Activated CD4-positive, alpha-beta T cell treated with anti-CD3 and anti-CD28 coated beads, Interleukin-2, amount 50 U/mL, for 4 hours (primary cell): ENCODE measurements at regions not wholly inside any gene's neighbourhood (a gene's known extent, or its start where the extent isn't known, plus 50 kb on each side); places are given as distances from the start of the nearest gene placed in this dataset.
"Not testable (repeated sequence)": the region's sequence is repeated elsewhere in the genome, so short reads cannot be mapped to it uniquely, and the experiment has no call there.

ENCODE experiments used
- DNase-seq, 2 experiments: peaks; one replicate each; pipeline ENCODE4 v3.0.0-alpha.2; 2020

GRCh38 chr15:45812200-45812599 is 177.4 kb downstream of the SQOR start:
- DNase-seq = no peak

DNA sequence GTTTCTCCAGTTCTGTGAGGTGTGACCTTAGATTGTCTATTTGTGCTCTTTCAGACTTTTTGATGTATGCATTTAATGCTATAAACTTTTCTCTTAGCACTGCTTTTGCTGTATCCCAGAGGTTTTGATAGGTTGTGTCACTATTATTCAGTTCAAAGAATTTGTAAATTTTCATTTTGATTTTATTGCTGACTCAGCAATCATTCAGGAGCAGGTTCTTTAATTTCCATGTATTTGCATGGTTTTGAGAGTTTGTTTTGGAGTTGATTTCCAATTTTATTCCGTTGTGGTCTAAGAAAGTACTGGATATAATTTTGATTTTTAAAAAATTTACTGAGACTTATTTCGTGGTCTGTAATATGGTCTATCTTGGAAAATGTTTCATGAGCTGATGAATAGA is 182.7 kb downstream of the SQOR start:
- not testable (repeated sequence) for DNase-seq

DNA sequence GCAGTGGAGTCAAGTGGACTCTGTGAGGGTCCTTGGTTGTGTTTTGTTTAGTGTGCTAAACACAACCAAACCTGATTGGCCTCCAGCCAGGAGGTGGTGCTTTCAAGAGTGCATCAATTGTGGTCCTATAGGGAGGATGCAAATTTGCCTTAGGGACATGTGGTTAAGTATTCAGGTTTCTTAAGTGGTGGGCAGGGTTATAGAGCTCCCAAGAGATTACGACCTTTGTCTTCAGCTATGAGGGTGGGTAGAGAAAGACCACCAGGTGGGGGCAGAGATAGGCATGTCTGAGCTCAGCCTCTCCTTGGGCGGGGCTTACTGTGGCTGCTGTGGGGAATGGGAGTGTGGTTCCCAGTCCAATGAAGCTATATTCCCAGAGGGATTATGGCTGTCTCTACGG is 186.6 kb downstream of the SQOR start:
- no peak for DNase-seq

GRCh38 chr15:45822968-45823367 is 188.1 kb downstream of the SQOR start:
- not testable (repeated sequence) for DNase-seq

DNA sequence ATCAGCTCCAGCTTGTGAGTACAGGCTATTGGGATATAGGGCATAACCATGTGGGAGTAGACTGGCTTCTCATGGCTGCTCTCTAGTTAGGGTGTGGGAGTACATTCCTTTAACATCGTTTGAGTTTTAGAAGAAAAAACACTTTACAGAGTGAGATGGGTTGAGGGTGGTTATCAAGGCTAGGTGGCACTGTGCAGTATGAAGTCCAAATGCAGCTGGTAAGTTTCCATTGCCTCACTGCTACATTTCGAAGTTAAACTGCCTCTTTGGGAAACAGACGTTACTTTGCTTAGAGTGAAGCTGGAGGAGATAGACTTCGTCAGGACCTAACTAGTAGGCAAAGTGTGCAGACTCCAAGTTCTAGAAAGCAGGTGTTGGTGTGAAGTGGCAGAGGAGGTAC is 192.4 kb downstream of the SQOR start:
- no peak for DNase-seq

- DNase-seq = no peak
Measured at GRCh38 chr15:45827766-45828165, 192.9 kb downstream of the SQOR start.

DNA sequence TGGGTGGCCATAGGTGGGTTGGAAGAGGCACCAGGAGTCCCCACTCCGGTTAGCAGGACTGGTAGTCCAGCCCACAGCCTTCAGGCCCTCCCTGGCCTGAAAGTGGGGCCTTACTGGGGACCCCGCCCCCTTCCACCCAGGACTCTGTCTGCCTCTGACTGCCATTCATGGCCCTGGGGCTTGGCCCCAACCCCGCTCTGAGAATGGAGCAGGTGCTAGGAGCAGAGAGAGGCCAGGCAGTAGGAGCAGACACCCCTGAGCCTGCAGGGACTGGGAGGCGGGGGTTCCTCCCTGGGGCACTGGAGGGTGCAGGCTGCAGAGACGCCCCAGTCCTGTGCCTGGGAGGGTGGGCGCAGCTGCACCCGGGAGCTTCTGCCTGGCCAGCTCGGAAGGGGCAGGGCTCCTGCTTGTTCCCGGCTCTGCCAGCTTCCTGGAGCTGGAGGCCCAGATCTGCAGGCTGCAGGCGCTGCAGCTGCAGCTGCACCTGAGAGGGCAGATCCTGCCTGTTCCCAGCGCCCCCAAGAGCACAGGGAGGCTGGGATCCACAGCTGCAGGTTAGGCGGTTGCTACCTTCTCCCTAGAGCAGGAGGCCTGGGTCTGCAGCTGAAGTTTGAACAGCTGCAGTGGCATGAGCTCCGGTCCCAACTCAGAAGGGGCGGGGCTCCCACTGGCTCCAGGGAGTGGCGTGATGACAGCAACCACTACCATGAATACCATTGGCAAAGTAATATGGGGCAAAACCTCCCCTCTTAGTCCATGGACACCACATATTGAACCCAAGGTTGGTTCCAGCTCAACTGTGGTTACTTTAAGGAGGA is 194.7 kb downstream of the SQOR start:
- DNase-seq = no peak

GRCh38 chr15:45831787-45832186 is 197.0 kb downstream of the SQOR start:
- DNase-seq = no peak

- no peak for DNase-seq
Measured at GRCh38 chr15:45834622-45835021, 199.8 kb downstream of the SQOR start.

- DNase-seq = no peak
Measured at GRCh38 chr15:45842151-45842550, 207.3 kb downstream of the SQOR start.

DNA sequence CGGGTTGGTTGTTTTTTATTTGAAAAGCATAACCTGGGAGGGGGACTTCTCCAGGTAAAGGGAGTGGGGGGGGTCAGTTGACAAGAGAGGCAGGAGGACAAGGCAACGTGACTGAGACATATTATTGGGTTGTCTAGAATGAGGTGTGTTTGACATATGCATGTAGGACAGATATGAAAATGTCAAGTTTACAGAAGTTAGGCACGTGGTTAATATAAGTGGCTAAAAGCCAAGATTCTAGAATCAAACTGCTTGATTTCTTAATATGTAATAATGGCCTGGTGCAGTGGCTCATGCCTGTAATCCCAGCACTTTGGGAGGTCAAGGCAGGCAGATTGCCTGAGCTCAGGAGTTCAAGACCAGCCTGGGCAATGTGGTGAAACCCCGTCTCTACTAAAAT is 212.8 kb downstream of the SQOR start:
- no peak for DNase-seq

DNA sequence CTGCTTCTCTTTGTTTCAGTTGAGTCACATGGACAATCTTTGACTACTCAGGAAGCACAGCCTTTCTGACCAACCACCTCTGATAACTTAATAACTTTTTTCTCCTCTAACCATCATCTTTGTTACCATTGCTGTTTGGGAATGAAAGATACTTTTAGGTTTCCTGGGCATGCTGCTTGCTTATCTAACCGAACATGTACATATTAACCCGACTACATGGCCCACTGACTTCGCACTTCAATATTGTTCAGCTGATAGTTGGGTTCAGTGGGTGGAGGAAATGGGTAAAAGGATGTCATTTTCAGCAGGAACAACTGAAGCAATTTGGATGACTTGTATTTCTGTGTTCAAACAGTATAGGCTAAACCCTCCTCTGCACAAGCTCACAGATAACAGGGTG is 214.3 kb downstream of the SQOR start:
- DNase-seq = no peak

DNA sequence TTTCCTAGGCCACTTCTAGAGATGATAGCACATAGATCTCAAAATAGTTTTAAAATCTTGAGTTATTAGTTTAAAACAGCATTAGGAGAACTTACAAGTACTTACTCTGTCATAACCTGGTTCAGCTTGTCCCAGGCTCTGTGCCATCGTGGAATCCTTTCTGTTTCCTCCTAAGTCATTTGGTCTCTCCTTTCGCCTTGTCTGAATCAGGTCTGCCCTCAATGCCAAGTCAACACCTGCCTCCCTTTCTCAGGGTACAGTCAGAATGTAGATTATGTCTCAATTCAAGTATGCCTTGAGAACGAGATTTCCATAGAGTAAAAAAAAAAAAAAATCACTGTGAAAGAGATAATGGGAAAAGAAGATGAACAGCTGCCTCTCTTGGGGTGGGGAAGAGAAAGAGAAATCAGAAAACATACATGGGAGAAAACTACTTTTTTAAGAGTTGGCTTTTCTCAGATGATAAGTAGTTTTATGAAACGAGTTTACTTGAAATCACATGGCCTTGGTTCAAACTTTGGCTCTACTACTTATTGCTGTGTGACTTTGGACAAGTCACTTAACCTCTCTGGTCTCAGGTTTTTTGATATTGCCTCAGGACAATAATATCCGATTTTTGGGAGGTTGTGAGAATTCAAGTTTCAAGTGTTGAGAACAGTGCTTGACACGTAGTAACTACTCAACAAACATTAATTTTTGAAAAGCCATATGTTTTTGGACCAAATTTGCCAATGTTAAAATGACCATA is 219.8 kb downstream of the SQOR start:
- no peak for DNase-seq

- DNase-seq = no peak
Measured at GRCh38 chr15:45855210-45855906, 220.5 kb downstream of the SQOR start.

DNA sequence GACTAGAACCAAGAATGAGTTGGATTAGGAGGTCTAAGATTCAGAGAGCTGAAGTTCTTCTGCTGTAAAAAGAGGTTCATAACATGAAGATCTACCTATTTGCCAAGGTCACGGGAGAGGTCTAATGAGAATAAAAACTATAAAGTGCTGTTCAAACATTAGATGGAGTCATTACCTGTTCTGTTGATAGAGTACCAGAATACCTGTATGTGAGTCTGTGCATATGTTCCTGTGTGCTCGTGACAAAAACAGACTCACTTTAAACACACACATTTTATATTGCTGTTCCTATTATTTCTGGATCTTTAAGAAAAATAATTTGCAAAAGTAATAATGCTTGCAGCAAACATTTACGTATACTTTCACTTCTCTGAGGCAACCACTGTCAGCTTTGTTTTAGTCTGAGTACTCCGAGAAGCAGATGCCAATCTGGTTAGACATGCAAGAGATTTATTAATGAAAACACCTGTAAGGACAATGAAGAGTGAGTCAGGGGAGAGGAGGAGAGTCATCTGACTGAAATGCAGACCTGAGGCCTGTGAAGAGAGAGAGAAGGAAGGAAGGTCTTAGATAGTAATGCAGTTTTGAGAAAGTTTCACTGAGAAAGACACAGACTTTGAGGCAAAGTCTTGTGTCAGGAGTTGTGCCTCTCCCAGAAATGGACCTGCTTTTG is 221.2 kb downstream of the SQOR start:
- DNase-seq = no peak

- DNase-seq = no peak
Measured at GRCh38 chr15:45857291-45857690, 222.5 kb downstream of the SQOR start.

- DNase-seq = no peak
Measured at GRCh38 chr15:45858491-45858890, 223.7 kb downstream of the SQOR start.

DNA sequence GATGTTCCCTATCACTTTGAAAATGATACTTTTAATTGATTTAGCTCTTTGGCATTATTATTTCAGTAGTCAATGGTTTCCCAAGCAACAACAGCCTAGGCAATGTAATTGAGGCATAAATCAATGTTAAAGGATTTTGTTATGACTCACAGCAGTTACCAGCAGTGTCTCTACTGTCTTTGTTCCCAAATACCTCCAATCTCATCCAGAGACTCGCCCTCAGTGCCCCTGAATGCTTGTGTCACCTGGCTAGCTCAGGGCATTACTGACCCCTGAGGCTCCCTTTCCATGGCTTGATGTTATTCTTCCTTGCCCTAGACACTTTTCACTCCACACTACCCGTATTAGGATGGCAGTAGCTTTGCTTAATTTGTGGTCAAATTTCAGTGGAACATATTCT is 227.2 kb downstream of the SQOR start:
- DNase-seq = no peak

DNA sequence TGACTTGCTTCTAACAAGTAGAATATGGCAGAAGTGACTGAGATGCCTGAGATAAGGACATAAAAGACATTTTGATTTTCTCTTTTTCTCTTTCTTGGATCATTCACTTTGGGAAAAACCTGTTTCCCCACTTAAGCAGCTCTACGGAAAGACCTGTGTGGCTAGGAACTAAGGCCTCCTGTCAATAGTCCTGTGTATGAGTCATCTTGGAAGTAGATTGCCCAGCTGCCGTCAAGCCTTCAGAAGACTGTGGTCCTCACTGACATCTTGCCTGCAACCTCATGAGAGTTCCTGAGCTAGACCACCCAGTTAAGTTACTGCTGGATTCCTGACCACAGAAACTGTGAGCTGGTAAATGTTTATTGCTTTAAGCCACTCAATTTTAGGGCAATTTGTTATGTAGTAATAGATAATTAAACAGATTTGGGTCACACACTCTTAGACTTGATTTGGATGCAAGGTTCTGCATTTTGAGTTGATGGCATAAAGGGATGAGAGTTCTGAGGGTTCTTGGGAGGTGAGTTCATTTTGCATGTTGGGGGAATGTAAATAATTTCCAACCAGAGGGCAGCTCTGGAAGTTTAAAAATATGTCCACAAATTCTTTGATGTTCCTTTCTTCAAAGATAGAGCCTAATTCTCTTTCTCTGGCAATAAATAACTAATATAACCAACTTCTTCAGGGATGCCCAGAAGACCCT is 229.2 kb downstream of the SQOR start:
- no peak for DNase-seq

DNA sequence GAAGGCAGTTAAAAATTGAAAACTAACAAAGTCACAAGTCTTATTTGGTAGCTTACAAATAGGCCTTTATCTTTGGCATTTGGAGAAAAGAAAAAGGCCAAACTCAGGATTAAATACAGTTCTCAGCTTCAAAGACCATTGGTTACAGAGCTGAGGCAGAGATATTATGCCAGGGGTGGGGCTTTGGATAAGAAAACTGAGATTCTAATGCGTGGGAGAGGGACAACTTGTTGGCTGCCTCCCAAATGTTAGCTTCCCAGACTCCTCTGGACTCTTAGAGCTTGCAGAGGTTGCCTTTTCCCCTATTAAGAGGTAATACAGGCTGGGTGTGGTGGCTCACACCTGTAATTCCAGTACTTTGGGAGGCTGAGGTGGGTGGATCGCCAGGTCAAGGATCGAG is 231.8 kb downstream of the SQOR start:
- DNase-seq = no peak

- DNase-seq = no peak
Measured at GRCh38 chr15:45867281-45867680, 232.5 kb downstream of the SQOR start.

- DNase-seq = no peak
Measured at GRCh38 chr15:45868109-45868691, 233.4 kb downstream of the SQOR start.
